ENCODE measurements at regions not wholly inside any gene's neighbourhood (a gene's known extent, or its start where the extent isn't known, plus 50 kb on each side); places are given as distances from the start of the nearest gene placed in this dataset.

DNA sequence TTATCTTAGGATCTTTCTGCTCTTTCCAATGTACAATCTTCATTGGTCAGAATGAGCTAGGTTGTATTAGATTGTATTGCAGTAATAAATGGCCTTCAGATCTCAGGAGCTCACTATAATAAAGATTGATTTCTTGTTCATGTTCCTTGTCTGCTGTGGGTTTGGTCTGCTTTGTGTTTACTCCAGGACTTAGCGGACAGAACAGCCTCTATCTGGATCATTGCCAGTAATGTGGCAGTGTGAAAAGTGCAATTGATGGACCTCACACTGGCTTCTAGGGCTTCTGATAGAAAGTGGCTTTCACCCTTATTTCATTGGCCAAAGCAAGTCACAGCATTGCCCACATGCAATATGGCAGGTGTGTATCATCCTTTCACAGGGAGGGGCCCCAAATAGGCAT, 81.2 kb downstream of the BTG1 start:
- TF ChIP-seq, protein P1, sequence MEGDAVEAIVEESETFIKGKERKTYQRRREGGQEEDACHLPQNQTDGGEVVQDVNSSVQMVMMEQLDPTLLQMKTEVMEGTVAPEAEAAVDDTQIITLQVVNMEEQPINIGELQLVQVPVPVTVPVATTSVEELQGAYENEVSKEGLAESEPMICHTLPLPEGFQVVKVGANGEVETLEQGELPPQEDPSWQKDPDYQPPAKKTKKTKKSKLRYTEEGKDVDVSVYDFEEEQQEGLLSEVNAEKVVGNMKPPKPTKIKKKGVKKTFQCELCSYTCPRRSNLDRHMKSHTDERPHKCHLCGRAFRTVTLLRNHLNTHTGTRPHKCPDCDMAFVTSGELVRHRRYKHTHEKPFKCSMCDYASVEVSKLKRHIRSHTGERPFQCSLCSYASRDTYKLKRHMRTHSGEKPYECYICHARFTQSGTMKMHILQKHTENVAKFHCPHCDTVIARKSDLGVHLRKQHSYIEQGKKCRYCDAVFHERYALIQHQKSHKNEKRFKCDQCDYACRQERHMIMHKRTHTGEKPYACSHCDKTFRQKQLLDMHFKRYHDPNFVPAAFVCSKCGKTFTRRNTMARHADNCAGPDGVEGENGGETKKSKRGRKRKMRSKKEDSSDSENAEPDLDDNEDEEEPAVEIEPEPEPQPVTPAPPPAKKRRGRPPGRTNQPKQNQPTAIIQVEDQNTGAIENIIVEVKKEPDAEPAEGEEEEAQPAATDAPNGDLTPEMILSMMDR (IDR thresholded peaks at IDR 0.05; ENCODE audit: poor library complexity) = no peak
- TF ChIP-seq EZH2 (IDR thresholded peaks at IDR 0.05; ENCODE audit: borderline replicate concordance) = no peak

All from hepatocyte (in vitro differentiated cells).